H1 (cell line): ENCODE measurements at regions not wholly inside any gene's neighbourhood (a gene's known extent, or its start where the extent isn't known, plus 50 kb on each side); places are given as distances from the start of the nearest gene placed in this dataset.

Experiments
- CTCF ChIA-PET: fragments of 300-600 bp; sonication (Branson Sonifier 250); formaldehyde crosslinking; loops from one replicate; lab custom pipeline; 2021; ENCODE audit not compliant: partially characterized antibody; lab: Charles Lee
- POLR2A ChIA-PET: fragments of 300-600 bp; sonication (Branson Sonifier 250); formaldehyde crosslinking; loops from one replicate; lab custom pipeline; 2021; ENCODE audit warnings: inconsistent platforms; ENCODE audit not compliant: partially characterized antibody; lab: Charles Lee
- DNase-seq, 2 experiments: peaks; one replicate each; pipeline versions ENCODE4 v3.0.0 to v3.0.0-alpha.2; 2010 to 2022; ENCODE audit warnings: low spot score in 2 of 2, low read depth in 1 of 2, mixed read lengths in 1 of 2
- FAIRE-seq: peaks from 2 replicates; lab custom pipeline; 2011; peaks lifted over from hg19 to GRCh38; lab: Jason Lieb, UNC
- H2AFZ ChIP-seq: 2 replicates; pipeline ENCODE4 v1.8.1; 2012; ENCODE audit warnings: low read length, inconsistent platforms
- H2AK5ac ChIP-seq: 2 replicates; pipeline ENCODE4 v1.6.1; 2013; ENCODE audit warnings: low read depth, low read length
- H2BK120ac ChIP-seq: replicated peaks from 2 replicates; pipeline ENCODE3; 2013; ENCODE audit warnings: low read depth, low read length, inconsistent platforms
- H2BK12ac ChIP-seq: 2 replicates; pipeline ENCODE4 v1.6.1; 2013; ENCODE audit warnings: low read depth, low read length
- H2BK15ac ChIP-seq: 2 replicates; pipeline ENCODE4 v1.6.1; 2013; ENCODE audit warnings: low read length
- H2BK20ac ChIP-seq: 2 replicates; pipeline ENCODE4 v1.6.1; 2013; ENCODE audit warnings: low read length
- H2BK5ac ChIP-seq: 2 replicates; pipeline ENCODE4 v1.6.1; 2013; ENCODE audit warnings: low read depth, low read length
- H3K14ac ChIP-seq: 2 replicates; pipeline ENCODE4 v1.6.1; 2013; ENCODE audit warnings: inconsistent platforms; ENCODE audit not compliant: insufficient read length
- H3K18ac ChIP-seq: 2 replicates; pipeline ENCODE4 v1.6.1; 2013; ENCODE audit warnings: low read length; ENCODE audit errors: extremely low read depth
- H3K23ac ChIP-seq: 2 replicates; pipeline ENCODE4 v1.6.1; 2013; ENCODE audit warnings: inconsistent platforms; ENCODE audit not compliant: insufficient read length
- H3K23me2 ChIP-seq: 2 replicates; pipeline ENCODE4 v1.6.1; 2013; ENCODE audit warnings: low read depth, low read length
- H3K27ac ChIP-seq: 2 replicates; pipeline ENCODE4 v1.6.1; 2011; ENCODE audit warnings: low read depth, low read length, inconsistent platforms
- H3K27me3 ChIP-seq, 4 experiments: replicated peaks in 1 of 4; 1 replicate in 1 of 4; 2 replicates in 3 of 4; pipeline versions ENCODE4 v1.6.1 to v1.8.1; 2011 to 2013; ENCODE audit warnings: low read length in 3 of 4, mild to moderate bottlenecking in 3 of 4, inconsistent platforms in 2 of 4, mixed read lengths in 2 of 4, moderate library complexity in 1 of 4; ENCODE audit not compliant: control insufficient read depth in 3 of 4, insufficient read depth in 3 of 4; ENCODE audit errors: extremely low read depth in 1 of 4
- H3K36me3 ChIP-seq, 4 experiments: 2 replicates each; pipeline versions ENCODE4 v1.6.1 to v1.8.1; 2011 to 2013; ENCODE audit warnings: mild to moderate bottlenecking in 4 of 4, low read length in 3 of 4, moderate library complexity in 2 of 4, control low read depth in 1 of 4, inconsistent platforms in 1 of 4; ENCODE audit not compliant: insufficient read depth in 4 of 4, control insufficient read depth in 2 of 4
- H3K4ac ChIP-seq: replicated peaks from 2 replicates; pipeline ENCODE3; 2013; ENCODE audit warnings: low read length, low read depth, mixed read lengths, inconsistent platforms; ENCODE audit not compliant: insufficient read length
- H3K4me1 ChIP-seq, 4 experiments: replicated peaks in 1 of 4; 1 replicate in 1 of 4; 2 replicates in 3 of 4; pipeline versions ENCODE4 v1.6.1 to v1.8.1; 2011 to 2013; ENCODE audit warnings: low read length in 3 of 4, inconsistent platforms in 2 of 4, mixed read lengths in 1 of 4; ENCODE audit not compliant: insufficient read depth in 4 of 4, control insufficient read depth in 3 of 4
- H3K4me2 ChIP-seq, 2 experiments: 2 replicates each; pipeline versions ENCODE4 v1.6.1 to v1.8.1; 2011 to 2013; ENCODE audit warnings: low read depth in 2 of 2, low read length in 2 of 2, control low read depth in 1 of 2, inconsistent platforms in 1 of 2, mild to moderate bottlenecking in 1 of 2; ENCODE audit not compliant: insufficient read depth in 1 of 2
- H3K4me3 ChIP-seq, 4 experiments: fragments of 200-600, 300-600 bp in 1 of 4; sonication (generic), shearing (Covaris generic), sonication (Bioruptor Twin) in 1 of 4; 2 replicates each; pipeline versions ENCODE4 v1.5.1 to v1.8.1; 2011 to 2016; ENCODE audit warnings: low read length in 4 of 4, low read depth in 3 of 4, control low read depth in 2 of 4, inconsistent platforms in 2 of 4, mild to moderate bottlenecking in 2 of 4, mixed read lengths in 1 of 4, moderate library complexity in 1 of 4; ENCODE audit not compliant: insufficient read depth in 2 of 4; ENCODE audit errors: extremely low read depth in 1 of 4
- H3K56ac ChIP-seq: replicated peaks from 2 replicates; pipeline ENCODE3; 2013; ENCODE audit warnings: low read depth, mild to moderate bottlenecking, mixed read lengths, low read length, inconsistent platforms; ENCODE audit not compliant: insufficient read length
- H3K79me1 ChIP-seq: 2 replicates; pipeline ENCODE4 v1.6.1; 2013; ENCODE audit warnings: low read depth, low read length, control low read depth
- H3K79me2 ChIP-seq, 2 experiments: 2 replicates each; pipeline versions ENCODE4 v1.6.1 to v1.8.1; 2012 to 2013; ENCODE audit warnings: low read length in 2 of 2, mild to moderate bottlenecking in 2 of 2, inconsistent platforms in 1 of 2; ENCODE audit not compliant: insufficient read depth in 2 of 2, control insufficient read depth in 1 of 2
- H3K9ac ChIP-seq, 4 experiments: replicated peaks in 1 of 4; 1 replicate in 1 of 4; 2 replicates in 3 of 4; pipeline versions ENCODE4 v1.6.1 to v1.8.1; 2011 to 2013; ENCODE audit warnings: low read depth in 3 of 4, low read length in 3 of 4, control low read depth in 2 of 4, mild to moderate bottlenecking in 2 of 4, moderate library complexity in 2 of 4, inconsistent platforms in 1 of 4; ENCODE audit errors: extremely low read depth in 1 of 4
- H3K9me3 ChIP-seq, 2 experiments: 2 replicates each; pipeline versions ENCODE4 v1.6.1 to v1.8.1; 2012 to 2013; ENCODE audit warnings: mild to moderate bottlenecking in 2 of 2, moderate library complexity in 2 of 2, control low read depth in 1 of 2, inconsistent platforms in 1 of 2, low read depth in 1 of 2, low read length in 1 of 2, mixed read lengths in 1 of 2; ENCODE audit not compliant: insufficient read depth in 2 of 2
- H4K20me1 ChIP-seq, 2 experiments: replicated peaks in 1 of 2; 2 replicates each; pipeline versions ENCODE3 to v1.8.1; 2011 to 2013; ENCODE audit warnings: inconsistent platforms in 2 of 2, low read length in 2 of 2, mild to moderate bottlenecking in 1 of 2; ENCODE audit not compliant: insufficient read depth in 2 of 2, control insufficient read depth in 1 of 2
- H4K5ac ChIP-seq: 2 replicates; pipeline ENCODE4 v1.6.1; 2013; ENCODE audit warnings: low read length, low read depth, mixed read lengths, inconsistent platforms; ENCODE audit not compliant: insufficient read length
- H4K8ac ChIP-seq: 2 replicates; pipeline ENCODE4 v1.8.0; 2013; ENCODE audit warnings: mild to moderate bottlenecking, moderate library complexity, low read length, inconsistent platforms; ENCODE audit not compliant: insufficient read depth; ENCODE audit errors: extremely low read depth
- H4K91ac ChIP-seq: replicated peaks from 2 replicates; pipeline ENCODE3; 2013; ENCODE audit warnings: low read length, mixed read lengths, inconsistent platforms; ENCODE audit not compliant: insufficient read length
- BACH1 ChIP-seq: IDR thresholded peaks from 2 replicates; pipeline ENCODE4 v1.6.1; 2012; ENCODE audit warnings: low read length, improper control_type of control experiment
- GABPA ChIP-seq: IDR thresholded peaks from 2 replicates; pipeline ENCODE4 v1.6.1; 2011; ENCODE audit warnings: mild to moderate bottlenecking, low read length, moderate library complexity, borderline replicate concordance; ENCODE audit not compliant: insufficient read depth
- MAFK ChIP-seq: IDR thresholded peaks from 2 replicates; pipeline ENCODE4 v1.6.1; 2012; ENCODE audit warnings: low read depth, mild to moderate bottlenecking, improper control_type of control experiment, low read length
- RFX5 ChIP-seq: IDR thresholded peaks from 2 replicates; pipeline ENCODE4 v1.6.1; 2011; ENCODE audit warnings: low read depth, low read length, improper control_type of control experiment, borderline replicate concordance
- SIX5 ChIP-seq: IDR thresholded peaks from 2 replicates; pipeline ENCODE4 v1.6.1; 2011; ENCODE audit warnings: mild to moderate bottlenecking, low read depth, low read length
- SP1 ChIP-seq: IDR thresholded peaks from 2 replicates; pipeline ENCODE4 v1.6.1; 2011; ENCODE audit warnings: low read depth, low read length
- SRF ChIP-seq: IDR thresholded peaks from 2 replicates; pipeline ENCODE4 v1.6.1; 2011; ENCODE audit warnings: mild to moderate bottlenecking, low read depth, low read length, moderate library complexity
- TAF7 ChIP-seq: optimal IDR thresholded peaks from 2 replicates; pipeline ENCODE3; 2011; ENCODE audit warnings: low read depth, mild to moderate bottlenecking, inconsistent platforms, low read length, moderate library complexity, borderline replicate concordance
- YY1 ChIP-seq: IDR thresholded peaks from 2 replicates; pipeline ENCODE4 v1.6.1; 2011; ENCODE audit warnings: low read depth, mild to moderate bottlenecking, low read length
- ZNF274 ChIP-seq: IDR thresholded peaks from 2 replicates; pipeline ENCODE4 v1.7.0; 2012; ENCODE audit warnings: low read length, borderline replicate concordance; ENCODE audit errors: extremely low read depth
- WGBS, 2 experiments: shearing (Covaris generic) in 1 of 2; methylation state at CpG; one replicate each; pipeline versions ENCODE4 v1.1.6 to v1.1.7; 2013 to 2015; ENCODE audit warnings: low lambda C conversion rate in 2 of 2, mixed read lengths in 2 of 2, inconsistent platforms in 1 of 2, low coverage in 1 of 2, missing lambda C conversion rate in 1 of 2; ENCODE audit not compliant: insufficient replicate concordance in 2 of 2, insufficient coverage in 1 of 2, insufficient read length in 1 of 2; ENCODE audit errors: extremely low coverage in 1 of 2, missing lambda C conversion rate in 1 of 2; 5-methylcytosine and 5-hydroxymethylcytosine counted together
- TF ChIP-seq, protein P1 (sequence below): IDR thresholded peaks from 2 replicates; pipeline ENCODE4 v1.6.1; 2012; ENCODE audit warnings: inconsistent platforms

DNA sequence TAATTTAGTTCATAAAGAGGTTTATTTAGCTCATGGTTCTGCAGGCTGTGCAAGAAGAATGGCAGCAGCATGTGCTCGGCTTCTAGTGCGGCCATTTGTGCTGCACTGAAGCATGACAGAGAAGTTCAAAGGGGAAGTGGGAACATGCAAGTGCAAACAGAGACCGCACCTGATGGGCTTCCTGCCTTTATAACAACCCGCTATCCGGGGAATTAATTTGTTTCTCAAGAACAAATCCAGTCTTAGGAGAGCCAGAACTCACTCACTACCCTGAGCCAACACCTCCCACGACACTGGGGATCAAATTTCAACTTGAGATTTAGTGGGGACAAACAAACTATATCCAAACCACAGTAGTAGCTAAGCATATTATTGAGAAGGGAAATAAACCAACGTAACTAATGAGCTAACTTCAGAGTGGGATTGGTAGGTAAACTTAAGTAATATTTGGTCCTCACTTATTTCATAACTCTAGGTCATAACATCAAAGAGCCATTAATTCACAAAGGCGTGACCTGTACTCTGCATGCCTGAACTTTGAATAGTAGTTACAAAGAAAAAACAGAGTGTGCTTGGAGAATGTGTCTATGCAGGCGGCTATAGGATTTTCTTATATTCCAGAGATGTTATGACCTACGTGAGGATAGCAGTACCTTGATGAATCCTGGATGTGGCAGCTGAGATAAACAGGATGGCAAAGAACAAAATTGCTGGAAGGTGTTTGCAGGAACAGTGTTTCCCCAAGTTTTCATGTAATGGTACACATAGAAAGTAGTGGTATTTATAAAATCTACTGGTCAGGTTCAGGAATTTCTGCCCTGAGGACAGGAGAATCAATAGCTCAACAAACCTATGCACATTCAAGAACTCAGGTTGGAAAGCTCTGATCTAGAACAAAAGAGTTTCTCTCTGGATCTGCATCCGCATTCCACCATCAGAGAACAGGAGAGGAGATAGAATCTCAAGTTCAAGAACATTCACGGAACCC, 845.9 kb upstream of the ID2 start:
- Histone ChIP-seq H3K9me3 (peaks cover 3 to 6% of the 10 kb centered on the region in 2 experiments), H4K5ac (no peak overlapping the region), H3K4me1 (no peaks in the 10 kb centered on the region), H2BK120ac (no peak overlapping the region), H3K79me1 (no peaks in the 10 kb centered on the region), H3K18ac (no peak overlapping the region), H2AFZ (no peak overlapping the region), H3K4me2 (no peak overlapping the region), H3K79me2 (no peaks in the 10 kb centered on the region), H2AK5ac (no peak overlapping the region), H3K27ac (no peak overlapping the region), H2BK5ac (no peak overlapping the region), H3K36me3 (no peaks in the 10 kb centered on the region), H2BK15ac (no peak overlapping the region), H3K23ac (no peak overlapping the region), H4K91ac (no peak overlapping the region), H2BK20ac (0 out of 2 replicates have a peak overlapping the region, but pooled peaks have one; percentile 17), H2BK12ac (no peak overlapping the region), H3K4ac (no peak overlapping the region), H3K4me3 (no peak overlapping the region), H4K20me1 (no peaks in the 10 kb centered on the region), H3K14ac (no peak overlapping the region), H3K23me2 (no peaks in the 10 kb centered on the region), H3K9ac (no peak overlapping the region), H3K56ac (no peak overlapping the region), H3K27me3 (no peaks in the 10 kb centered on the region), H4K8ac (no peak overlapping the region)
- CTCF ChIA-PET: interaction anchor here (0.7 to 1.0 kb wide), 3 partner anchors 14 to 545 kb away, joined by 3 to 4 read pairs (median 3); no protein-coding TSS in a partner anchor
- no peak for DNase-seq
- POLR2A ChIA-PET: interaction anchor here (1.4 kb wide), 1 partner anchor 46 kb away, joined by 3 read pairs; no protein-coding TSS in a partner anchor
- 91% methylated on average over 12 of the region's 12 CpGs; no CpG with 5 or more reads in 1 of the 2 experiments for WGBS, 2 experiments
- FAIRE-seq: no peak
- TF ChIP-seq TAF7 (no peak), SRF (no peak), SIX5 (no peak), MAFK (no peak), GABPA (no peak), ZNF274 (no peak), BACH1 (no peak), YY1 (no peak), SP1 (no peak), RFX5 (no peak)
- TF ChIP-seq, protein P1, sequence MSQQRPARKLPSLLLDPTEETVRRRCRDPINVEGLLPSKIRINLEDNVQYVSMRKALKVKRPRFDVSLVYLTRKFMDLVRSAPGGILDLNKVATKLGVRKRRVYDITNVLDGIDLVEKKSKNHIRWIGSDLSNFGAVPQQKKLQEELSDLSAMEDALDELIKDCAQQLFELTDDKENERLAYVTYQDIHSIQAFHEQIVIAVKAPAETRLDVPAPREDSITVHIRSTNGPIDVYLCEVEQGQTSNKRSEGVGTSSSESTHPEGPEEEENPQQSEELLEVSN: peak; percentile 28; the same call in 1 of the 2 replicates
